Type B pancreatic cell (in vitro differentiated cells): ENCODE measurements at regions not wholly inside any gene's neighbourhood (a gene's known extent, or its start where the extent isn't known, plus 50 kb on each side); places are given as distances from the start of the nearest gene placed in this dataset.

Experiments
- DNase-seq: peaks from one replicate; pipeline ENCODE4 v3.0.0; 2021; ENCODE audit warnings: mixed read lengths; ENCODE audit not compliant: unreplicated experiment; ENCODE audit errors: extremely low spot score
- H3K27ac Mint-ChIP-seq: 2 replicates; pipeline ENCODE4 v1.8.0; 2021; ENCODE audit warnings: mild to moderate bottlenecking, mixed read lengths
- H3K27me3 Mint-ChIP-seq: 2 replicates; pipeline ENCODE4 v1.8.0; 2021; ENCODE audit warnings: mixed read lengths
- H3K36me3 Mint-ChIP-seq: 2 replicates; pipeline ENCODE4 v1.8.0; 2021; ENCODE audit warnings: mixed read lengths
- H3K4me1 Mint-ChIP-seq: one replicate; pipeline ENCODE4 v1.8.0; 2021; ENCODE audit warnings: mixed read lengths; ENCODE audit not compliant: unreplicated experiment
- H3K4me3 Mint-ChIP-seq: 2 replicates; pipeline ENCODE4 v1.8.0; 2021; ENCODE audit warnings: mild to moderate bottlenecking, mixed read lengths
- H3K9me3 Mint-ChIP-seq: 2 replicates; pipeline ENCODE4 v1.8.0; 2021; ENCODE audit warnings: mixed read lengths
- CTCF ChIP-seq: fragments of 200-600 bp; sonication (generic); conservative IDR thresholded peaks from 2 replicates; pipeline ENCODE4 v1.5.0; 2021; ENCODE audit warnings: antibody characterized with exemption, mild to moderate bottlenecking

- peaks cover 10% of the 10 kb centered on the region for H3K4me1 Mint-ChIP-seq
- H3K36me3 Mint-ChIP-seq, result no peaks in the 10 kb centered on the region
- H3K27me3 Mint-ChIP-seq, result peaks cover 18% of the 10 kb centered on the region
- H3K9me3 Mint-ChIP-seq, result no peaks in the 10 kb centered on the region
- DNase-seq, result no peak
- H3K4me3 Mint-ChIP-seq, result no peak overlapping the region
- no peak overlapping the region for H3K27ac Mint-ChIP-seq
- no peak for TF ChIP-seq CTCF
Observed at GRCh38 chr16:65219786-65220185, 97.9 kb upstream of the CDH11 start.

GRCh38 chr16:65218348-65218747 is 96.5 kb upstream of the CDH11 start:
- no peaks in the 10 kb centered on the region for H3K9me3 Mint-ChIP-seq
- H3K4me3 Mint-ChIP-seq, result no peak overlapping the region
- no peak overlapping the region for H3K27ac Mint-ChIP-seq
- TF ChIP-seq CTCF, result no peak
- DNase-seq, result no peak
- H3K36me3 Mint-ChIP-seq, result no peaks in the 10 kb centered on the region
- H3K4me1 Mint-ChIP-seq, result peaks cover 16% of the 10 kb centered on the region
- peaks cover 14% of the 10 kb centered on the region for H3K27me3 Mint-ChIP-seq

GRCh38 chr16:65213866-65214595 is 92.2 kb upstream of the CDH11 start:
- no peak for TF ChIP-seq CTCF
- Mint-ChIP-seq H3K27ac (no peak overlapping the region), H3K27me3 (peaks cover 9% of the 10 kb centered on the region), H3K36me3 (no peaks in the 10 kb centered on the region), H3K4me1 (peaks cover 16% of the 10 kb centered on the region), H3K4me3 (no peak overlapping the region), H3K9me3 (peaks cover 4% of the 10 kb centered on the region)
- no peak for DNase-seq

- peaks cover 14% of the 10 kb centered on the region for H3K27me3 Mint-ChIP-seq
- H3K27ac Mint-ChIP-seq, result no peak overlapping the region
- no peaks in the 10 kb centered on the region for H3K36me3 Mint-ChIP-seq
- peaks cover 4% of the 10 kb centered on the region for H3K9me3 Mint-ChIP-seq
- no peak for DNase-seq
- TF ChIP-seq CTCF, result no peak
- peaks cover 16% of the 10 kb centered on the region for H3K4me1 Mint-ChIP-seq
- no peak overlapping the region for H3K4me3 Mint-ChIP-seq
Observed at GRCh38 chr16:65212791-65213190, 90.9 kb upstream of the CDH11 start.

GRCh38 chr16:65212240-65212639 is 90.4 kb upstream of the CDH11 start:
- no peak overlapping the region for H3K4me3 Mint-ChIP-seq
- peaks cover 14% of the 10 kb centered on the region for H3K27me3 Mint-ChIP-seq
- no peak overlapping the region for H3K27ac Mint-ChIP-seq
- H3K4me1 Mint-ChIP-seq, result peaks cover 16% of the 10 kb centered on the region
- no peaks in the 10 kb centered on the region for H3K36me3 Mint-ChIP-seq
- TF ChIP-seq CTCF, result no peak
- DNase-seq, result no peak
- H3K9me3 Mint-ChIP-seq, result peaks cover 4% of the 10 kb centered on the region
